ENCODE measurements at regions not wholly inside any gene's neighbourhood (a gene's known extent, or its start where the extent isn't known, plus 50 kb on each side); places are given as distances from the start of the nearest gene placed in this dataset.

- in situ Hi-C loops (cut with HindIII; ENCODE audit: low pct_ligation_motif_present, low sequenced_read_pairs) = no loop called here
- peak; percentile 25 for DNase-seq
- H3K27ac ChIP-seq = no peak overlapping the region
- no peak overlapping the region for H3K4me3 ChIP-seq (ENCODE audit: low read depth, low read length)
- peaks cover 2% of the 10 kb centered on the region for H3K27me3 ChIP-seq (replicated peaks)
- H3K36me3 ChIP-seq (replicated peaks) = no peaks in the 10 kb centered on the region
- TF ChIP-seq CTCF (IDR thresholded peaks at IDR 0.05; ENCODE audit: low read depth, low read length, missing control alignments) = peak; percentile 91
Measured at GRCh38 chr14:101235335-101236103, 325.8 kb upstream of the DIO3 start.

GRCh38 chr14:101236496-101237251 is 324.6 kb upstream of the DIO3 start:
- in situ Hi-C loops (cut with HindIII; ENCODE audit: low pct_ligation_motif_present, low sequenced_read_pairs) = no loop called here
- Histone ChIP-seq H3K36me3 (replicated peaks) (no peaks in the 10 kb centered on the region), H3K4me3 (ENCODE audit: low read depth, low read length) (no peak overlapping the region), H3K27ac (no peak overlapping the region), H3K27me3 (replicated peaks) (peaks cover 2% of the 10 kb centered on the region)
- no peak for DNase-seq
- no peak for TF ChIP-seq CTCF (IDR thresholded peaks at IDR 0.05; ENCODE audit: low read depth, low read length, missing control alignments)

- in situ Hi-C loops (cut with HindIII; ENCODE audit: low pct_ligation_motif_present, low sequenced_read_pairs) = no loop called here
- no peak overlapping the region for H3K27ac ChIP-seq
Measured at GRCh38 chr14:101237252-101237616, 324.1 kb upstream of the DIO3 start.

GRCh38 chr14:101239065-101239464 is 322.2 kb upstream of the DIO3 start:
- no peak overlapping the region for H3K27ac ChIP-seq
- H3K4me3 ChIP-seq (ENCODE audit: low read depth, low read length) = no peak overlapping the region
- no peak for TF ChIP-seq CTCF (IDR thresholded peaks at IDR 0.05; ENCODE audit: low read depth, low read length, missing control alignments)
- H3K27me3 ChIP-seq (replicated peaks) = peaks cover 2% of the 10 kb centered on the region
- DNase-seq = no peak
- in situ Hi-C loops (cut with HindIII; ENCODE audit: low pct_ligation_motif_present, low sequenced_read_pairs) = no loop called here
- H3K36me3 ChIP-seq (replicated peaks) = no peaks in the 10 kb centered on the region

More at GRCh38 chr14:101237252-101237616, 324.1 kb upstream of the DIO3 start:
- TF ChIP-seq CTCF (IDR thresholded peaks at IDR 0.05; ENCODE audit: low read depth, low read length, missing control alignments) = no peak
- Histone ChIP-seq H3K27me3 (replicated peaks) (peaks cover 2% of the 10 kb centered on the region), H3K4me3 (ENCODE audit: low read depth, low read length) (no peak overlapping the region), H3K36me3 (replicated peaks) (no peaks in the 10 kb centered on the region)
- DNase-seq = no peak

- no peak overlapping the region for H3K27ac ChIP-seq
- in situ Hi-C loops (cut with HindIII; ENCODE audit: low pct_ligation_motif_present, low sequenced_read_pairs) = no loop called here
- no peak overlapping the region for H3K4me3 ChIP-seq (ENCODE audit: low read depth, low read length)
- TF ChIP-seq CTCF (IDR thresholded peaks at IDR 0.05; ENCODE audit: low read depth, low read length, missing control alignments) = no peak
- peaks cover 2% of the 10 kb centered on the region for H3K27me3 ChIP-seq (replicated peaks)
- H3K36me3 ChIP-seq (replicated peaks) = no peaks in the 10 kb centered on the region
- DNase-seq = no peak
Measured at GRCh38 chr14:101241147-101241546, 320.1 kb upstream of the DIO3 start.

All from brain microvascular endothelial cell (primary cell).